SK-N-SH (cell line): ENCODE measurements at regions not wholly inside any gene's neighbourhood (a gene's known extent, or its start where the extent isn't known, plus 50 kb on each side); places are given as distances from the start of the nearest gene placed in this dataset.

ENCODE experiments used
- CTCF ChIA-PET: fragments of 300-600, 350-600 bp; formaldehyde crosslinking; extraction: SDS; loops from one replicate; lab custom pipeline; 2021; lab: Yijun Ruan, JAX
- POLR2A ChIA-PET: fragments of 350-600 bp; sonication (Branson Sonifier 250); formaldehyde crosslinking; extraction: SDS; loops from one replicate; lab custom pipeline; 2020; ENCODE audit warnings: antibody characterized with exemption, inconsistent platforms; lab: Yijun Ruan, JAX
- DNase-seq: peaks from one replicate; pipeline ENCODE4 v3.0.0; 2012
- H2AFZ ChIP-seq: fragments of 200-600 bp; sonication (generic); 2 replicates; pipeline ENCODE4 v1.8.1; 2016; ENCODE audit warnings: antibody characterized with exemption, mild to moderate bottlenecking, low read depth
- H3F3A ChIP-seq: fragments of 200-600 bp; sonication (generic); replicated peaks from 2 replicates; pipeline ENCODE3; 2016; ENCODE audit warnings: antibody characterized with exemption, mild to moderate bottlenecking; ENCODE audit not compliant: insufficient read depth
- H3K27ac ChIP-seq, 2 experiments: fragments of 200-500 bp in 1 of 2; fragments of 200-600 bp in 1 of 2; sonication (Bioruptor generic) in 1 of 2; sonication (generic), shearing (Covaris generic) in 1 of 2; 2 replicates each; pipeline versions ENCODE4 v1.5.1 to v1.6.1; 2014 to 2016; ENCODE audit warnings: low read depth in 2 of 2, inconsistent platforms in 1 of 2, low read length in 1 of 2, mild to moderate bottlenecking in 1 of 2, mixed read lengths in 1 of 2
- H3K27me3 ChIP-seq: fragments of 200-600 bp; sonication (generic), shearing (Covaris generic); 2 replicates; pipeline ENCODE4 v1.6.1; 2016; ENCODE audit warnings: mixed run types; ENCODE audit not compliant: insufficient read depth
- H3K36me3 ChIP-seq, 2 experiments: fragments of 200-500 bp in 1 of 2; fragments of 200-600 bp in 1 of 2; sonication (Bioruptor generic) in 1 of 2; sonication (generic) in 1 of 2; replicated peaks in 1 of 2; 2 replicates each; pipeline versions ENCODE3 to v1.5.1; 2014 to 2016; ENCODE audit warnings: low read length in 1 of 2, mild to moderate bottlenecking in 1 of 2; ENCODE audit not compliant: insufficient read depth in 2 of 2, control insufficient read depth in 1 of 2
- H3K4me1 ChIP-seq, 2 experiments: fragments of 200-500 bp in 1 of 2; fragments of 200-600 bp in 1 of 2; sonication (Bioruptor generic) in 1 of 2; sonication (generic), shearing (Covaris generic) in 1 of 2; 2 replicates each; pipeline versions ENCODE4 v1.5.1 to v1.6.1; 2014 to 2016; ENCODE audit warnings: low read depth in 1 of 2, low read length in 1 of 2, mixed run types in 1 of 2; ENCODE audit not compliant: insufficient read depth in 2 of 2, control insufficient read depth in 1 of 2
- H3K4me2 ChIP-seq: fragments of 200-600 bp; sonication (generic), shearing (Covaris generic); 2 replicates; pipeline ENCODE4 v1.6.1; 2017; ENCODE audit warnings: mixed run types
- H3K4me3 ChIP-seq, 2 experiments: fragments of 200-500 bp in 1 of 2; fragments of 200-600 bp in 1 of 2; sonication (Bioruptor generic) in 1 of 2; sonication (generic), shearing (Covaris generic) in 1 of 2; 2 replicates each; pipeline versions ENCODE4 v1.5.1 to v1.8.1; 2014 to 2016; ENCODE audit warnings: low read depth in 2 of 2, inconsistent platforms in 1 of 2, low read length in 1 of 2, mild to moderate bottlenecking in 1 of 2, mixed read lengths in 1 of 2, moderate library complexity in 1 of 2
- H3K79me2 ChIP-seq: fragments of 200-600 bp; sonication (generic); 2 replicates; pipeline ENCODE4 v1.8.1; 2017; ENCODE audit warnings: mild to moderate bottlenecking; ENCODE audit not compliant: insufficient read depth
- H3K9ac ChIP-seq: fragments of 200-600 bp; sonication (generic); 2 replicates; pipeline ENCODE4 v1.6.1; 2017; ENCODE audit warnings: mixed run types
- H3K9me2 ChIP-seq: fragments of 200-600 bp; sonication (generic); 2 replicates; pipeline ENCODE4 v1.6.1; 2017; ENCODE audit warnings: mixed run types
- H3K9me3 ChIP-seq: fragments of 200-600 bp; sonication (generic); 2 replicates; pipeline ENCODE4 v1.6.1; 2017; ENCODE audit warnings: mixed run types, mild to moderate bottlenecking, moderate library complexity
- H4K20me1 ChIP-seq: fragments of 200-600 bp; sonication (generic); 2 replicates; pipeline ENCODE4 v1.6.1; 2017; ENCODE audit warnings: mild to moderate bottlenecking, mixed run types; ENCODE audit not compliant: insufficient read depth
- ELF1 ChIP-seq: IDR thresholded peaks from 2 replicates; pipeline ENCODE4 v1.4.0; 2012
- EZH2phosphoT487 ChIP-seq: fragments of 200-600 bp; sonication (generic); IDR thresholded peaks from 2 replicates; pipeline ENCODE4 v1.6.1; 2017; ENCODE audit warnings: low read depth, mixed run types, mild to moderate bottlenecking, antibody characterized with exemption, moderate library complexity, borderline replicate concordance
- FOSL2 ChIP-seq: IDR thresholded peaks from 2 replicates; pipeline ENCODE4 v1.4.0; 2012; ENCODE audit warnings: low read depth, mild to moderate bottlenecking, moderate library complexity, borderline replicate concordance
- FOXJ3 ChIP-seq: sonication (generic); formaldehyde crosslinking; IDR thresholded peaks from 2 replicates; pipeline ENCODE4 v1.5.1; 2020; ENCODE audit warnings: mild to moderate bottlenecking, missing genetic modification reagents
- MXI1 ChIP-seq: IDR thresholded peaks from 2 replicates; pipeline ENCODE4 v1.6.1; 2012; ENCODE audit warnings: mild to moderate bottlenecking, low read depth, low read length, improper control_type of control experiment
- NRF1 ChIP-seq: IDR thresholded peaks from 2 replicates; pipeline ENCODE4 v1.6.1; 2012; ENCODE audit warnings: low read depth, mild to moderate bottlenecking, low read length
- POLR2AphosphoS5 ChIP-seq: IDR thresholded peaks from 2 replicates; pipeline ENCODE4 v1.6.1; 2012; ENCODE audit warnings: low read depth, low read length
- TAF1 ChIP-seq: IDR thresholded peaks from 2 replicates; pipeline ENCODE4 v1.6.1; 2012; ENCODE audit warnings: low read depth, mild to moderate bottlenecking, low read length, moderate library complexity, borderline replicate concordance
- TCF12 ChIP-seq: IDR thresholded peaks from 2 replicates; pipeline ENCODE4 v1.4.0; 2012
- TEAD4 ChIP-seq: IDR thresholded peaks from 2 replicates; pipeline ENCODE4 v1.4.0; 2012; ENCODE audit warnings: mild to moderate bottlenecking, borderline replicate concordance; ENCODE audit not compliant: insufficient read depth
- USF1 ChIP-seq: IDR thresholded peaks from 2 replicates; pipeline ENCODE4 v1.4.0; 2012; ENCODE audit warnings: low read depth, borderline replicate concordance
- USF2 ChIP-seq: fragments of 150-350 bp; IDR thresholded peaks from 2 replicates; pipeline ENCODE4 v1.6.1; 2017; ENCODE audit warnings: antibody characterized with exemption, low read length, low read depth, borderline replicate concordance
- YY1 ChIP-seq: IDR thresholded peaks from 2 replicates; pipeline ENCODE4 v1.4.0; 2012; ENCODE audit warnings: low read depth, mild to moderate bottlenecking
- WGBS: methylation state at CpG from one replicate; pipeline ENCODE4 v1.1.6; 2017; ENCODE audit warnings: low lambda C conversion rate; 5-methylcytosine and 5-hydroxymethylcytosine counted together
- TF ChIP-seq, protein P1 (sequence below): IDR thresholded peaks from 2 replicates; pipeline ENCODE4 v1.4.0; 2012; ENCODE audit warnings: low read depth
- TF ChIP-seq, protein P2 (sequence below): IDR thresholded peaks from 2 replicates; pipeline ENCODE4 v1.4.0; 2012; ENCODE audit warnings: low read depth, borderline replicate concordance

DNA sequence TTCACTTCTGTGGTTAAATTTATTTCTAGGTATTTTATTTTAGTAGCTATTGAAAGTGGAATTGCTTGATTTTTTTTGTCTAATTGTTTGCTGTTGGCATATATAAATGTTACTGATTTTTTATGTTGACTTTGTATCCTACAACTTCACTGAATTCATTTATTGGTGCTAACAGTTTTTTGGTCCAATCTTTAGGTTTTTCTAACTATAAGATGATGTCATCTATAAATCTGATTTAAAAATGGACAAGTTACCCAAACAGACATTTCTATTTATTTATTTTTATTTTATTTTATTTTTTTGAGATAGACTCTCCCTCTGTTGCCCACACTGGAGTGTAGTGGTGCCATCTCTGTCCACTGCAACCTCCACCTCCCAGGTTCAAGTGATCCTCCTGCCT, 162.3 kb downstream of the COX7C start:
- POLR2A ChIA-PET, result no interaction called here
- Histone ChIP-seq H3K27me3 (no peaks in the 10 kb centered on the region), H3K9me3 (no peaks in the 10 kb centered on the region), H3K4me2 (no peak overlapping the region), H2AFZ (no peak overlapping the region), H4K20me1 (no peaks in the 10 kb centered on the region), H3K27ac (no peak overlapping the region), H3K9me2 (no peaks in the 10 kb centered on the region), H3K9ac (no peak overlapping the region), H3K36me3 (no peaks in the 10 kb centered on the region), H3K79me2 (no peaks in the 10 kb centered on the region), H3K4me1 (no peaks in the 10 kb centered on the region), H3F3A (no peaks in the 10 kb centered on the region), H3K4me3 (no peak overlapping the region)
- CTCF ChIA-PET, result no interaction called here
- DNase-seq, result no peak
- TF ChIP-seq, protein P1, sequence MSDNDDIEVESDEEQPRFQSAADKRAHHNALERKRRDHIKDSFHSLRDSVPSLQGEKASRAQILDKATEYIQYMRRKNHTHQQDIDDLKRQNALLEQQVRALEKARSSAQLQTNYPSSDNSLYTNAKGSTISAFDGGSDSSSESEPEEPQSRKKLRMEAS, result no peak
- no peak for TF ChIP-seq ELF1
- TF ChIP-seq POLR2AphosphoS5, result no peak
- TF ChIP-seq TAF1, result no peak
- no peak for TF ChIP-seq USF2
- no peak for TF ChIP-seq TEAD4

DNA sequence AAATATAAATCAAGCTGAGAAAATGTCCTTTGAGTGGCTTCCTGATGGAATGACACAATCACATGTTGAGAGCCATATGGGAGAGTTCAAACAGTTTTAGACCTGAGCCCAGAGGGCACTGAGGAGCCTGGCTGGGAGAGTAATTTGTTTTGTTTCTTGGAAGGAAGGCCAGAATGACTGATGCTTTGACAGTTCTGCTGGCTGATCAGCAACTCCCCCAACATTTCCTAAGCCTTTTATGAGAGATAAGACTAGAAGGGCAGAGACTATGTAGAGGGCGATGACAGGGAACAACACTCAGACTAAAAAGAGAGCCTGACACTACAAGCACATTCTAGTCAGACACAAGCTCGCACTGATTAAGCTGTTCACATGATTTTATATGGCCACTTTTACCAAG, 169.2 kb downstream of the COX7C start:
- no peak overlapping the region for H2AFZ ChIP-seq
- no peaks in the 10 kb centered on the region for H3K9me2 ChIP-seq
- H3K9ac ChIP-seq, result no peak overlapping the region
- H3K4me2 ChIP-seq, result no peak overlapping the region
- POLR2A ChIA-PET, result no interaction called here
- no peak overlapping the region for H3K27ac ChIP-seq
- H4K20me1 ChIP-seq, result no peaks in the 10 kb centered on the region
- H3K36me3 ChIP-seq, result no peaks in the 10 kb centered on the region
- DNase-seq, result no peak
- 4% methylated on average over 2 of the region's 2 CpGs for WGBS
- no peaks in the 10 kb centered on the region for H3K79me2 ChIP-seq
- H3K4me3 ChIP-seq, result no peak overlapping the region
- no peaks in the 10 kb centered on the region for H3K4me1 ChIP-seq
- H3K27me3 ChIP-seq, result peaks cover 11% of the 10 kb centered on the region; the same call in 1 of the 2 replicates
- H3F3A ChIP-seq, result no peaks in the 10 kb centered on the region
- H3K9me3 ChIP-seq, result no peaks in the 10 kb centered on the region
- TF ChIP-seq EZH2phosphoT487 (no peak), NRF1 (no peak), FOSL2 (no peak), YY1 (no peak), TCF12 (no peak), MXI1 (no peak), FOXJ3 (CRISPR knock-in tag) (no peak), USF1 (no peak)
- TF ChIP-seq, protein P2, sequence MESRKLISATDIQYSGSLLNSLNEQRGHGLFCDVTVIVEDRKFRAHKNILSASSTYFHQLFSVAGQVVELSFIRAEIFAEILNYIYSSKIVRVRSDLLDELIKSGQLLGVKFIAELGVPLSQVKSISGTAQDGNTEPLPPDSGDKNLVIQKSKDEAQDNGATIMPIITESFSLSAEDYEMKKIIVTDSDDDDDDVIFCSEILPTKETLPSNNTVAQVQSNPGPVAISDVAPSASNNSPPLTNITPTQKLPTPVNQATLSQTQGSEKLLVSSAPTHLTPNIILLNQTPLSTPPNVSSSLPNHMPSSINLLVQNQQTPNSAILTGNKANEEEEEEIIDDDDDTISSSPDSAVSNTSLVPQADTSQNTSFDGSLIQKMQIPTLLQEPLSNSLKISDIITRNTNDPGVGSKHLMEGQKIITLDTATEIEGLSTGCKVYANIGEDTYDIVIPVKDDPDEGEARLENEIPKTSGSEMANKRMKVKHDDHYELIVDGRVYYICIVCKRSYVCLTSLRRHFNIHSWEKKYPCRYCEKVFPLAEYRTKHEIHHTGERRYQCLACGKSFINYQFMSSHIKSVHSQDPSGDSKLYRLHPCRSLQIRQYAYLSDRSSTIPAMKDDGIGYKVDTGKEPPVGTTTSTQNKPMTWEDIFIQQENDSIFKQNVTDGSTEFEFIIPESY, result no peak
- CTCF ChIA-PET, result no interaction called here
